OCI-LY3 (cell line): ENCODE measurements at regions not wholly inside any gene's neighbourhood (a gene's known extent, or its start where the extent isn't known, plus 50 kb on each side); places are given as distances from the start of the nearest gene placed in this dataset.

Experiments used
- H2AFZ ChIP-seq: fragments of 200-600, 300-600 bp; shearing (Covaris generic); 2 replicates; pipeline ENCODE4 v1.6.0; 2014; ENCODE audit warnings: antibody characterized with exemption, low read depth, low read length
- H3K27ac ChIP-seq: fragments of 200-600, 300-600 bp; sonication (generic); 2 replicates; pipeline ENCODE4 v1.5.1; 2014; ENCODE audit warnings: mild to moderate bottlenecking, low read length, moderate library complexity, mixed read lengths
- H3K27me3 ChIP-seq: fragments of 200-600, 300-600 bp; sonication (generic); 2 replicates; pipeline ENCODE4 v1.6.1; 2014; ENCODE audit warnings: low read depth, low read length, mixed read lengths
- H3K36me3 ChIP-seq: fragments of 200-600, 300-600 bp; sonication (generic); replicated peaks from 2 replicates; pipeline ENCODE3; 2014; ENCODE audit warnings: low read depth, low read length, mixed read lengths
- H3K4me1 ChIP-seq: fragments of 300-600, 200-600 bp; sonication (generic); 2 replicates; pipeline ENCODE4 v1.6.1; 2014; ENCODE audit warnings: low read length, mixed read lengths
- H3K4me2 ChIP-seq: fragments of 200-600, 300-600 bp; sonication (generic); 2 replicates; pipeline ENCODE4 v1.6.1; 2014; ENCODE audit warnings: low read length, mixed read lengths
- H3K4me3 ChIP-seq: fragments of 300-600, 200-600 bp; sonication (generic); 2 replicates; pipeline ENCODE4 v1.5.1; 2014; ENCODE audit warnings: antibody characterized with exemption, mild to moderate bottlenecking, low read length, moderate library complexity
- H3K79me2 ChIP-seq: fragments of 300-600, 200-600 bp; shearing (Covaris generic); 2 replicates; pipeline ENCODE4 v1.6.1; 2014; ENCODE audit warnings: mild to moderate bottlenecking, low read length, mixed read lengths
- H3K9ac ChIP-seq: fragments of 300-600, 200-600 bp; shearing (Covaris generic); 2 replicates; pipeline ENCODE4 v1.6.0; 2014; ENCODE audit warnings: mild to moderate bottlenecking, low read length, moderate library complexity
- H3K9me3 ChIP-seq: fragments of 200-600, 300-600 bp; shearing (Covaris generic); 2 replicates; pipeline ENCODE4 v1.6.1; 2014; ENCODE audit warnings: low read length, mixed read lengths; ENCODE audit not compliant: insufficient read depth
- H4K20me1 ChIP-seq: fragments of 200-600, 300-600 bp; sonication (generic); 2 replicates; pipeline ENCODE4 v1.6.1; 2016; ENCODE audit warnings: low read length, mixed read lengths; ENCODE audit not compliant: insufficient read depth
- EZH2phosphoT487 ChIP-seq: fragments of 200-600 bp; shearing (Covaris generic); IDR thresholded peaks from 2 replicates; pipeline ENCODE4 v1.6.1; 2018; ENCODE audit warnings: antibody characterized with exemption, mixed run types, low read depth
- TF ChIP-seq, protein P1 (sequence below): fragments of 200-600, 300-600 bp; sonication (generic); IDR thresholded peaks from 2 replicates; pipeline ENCODE4 v1.5.1; 2014; ENCODE audit warnings: antibody characterized with exemption, low read length, low read depth

- no peak overlapping the region for H2AFZ ChIP-seq
- no peaks in the 10 kb centered on the region for H3K27me3 ChIP-seq
- no peak overlapping the region for H3K27ac ChIP-seq
- peaks cover 11% of the 10 kb centered on the region; the same call in 1 of the 2 replicates for H3K4me1 ChIP-seq
- H3K79me2 ChIP-seq = no peaks in the 10 kb centered on the region
- no peaks in the 10 kb centered on the region for H4K20me1 ChIP-seq
- H3K36me3 ChIP-seq = no peaks in the 10 kb centered on the region
- no peak overlapping the region for H3K9ac ChIP-seq
- no peak overlapping the region for H3K4me2 ChIP-seq
- no peak for TF ChIP-seq EZH2phosphoT487
- TF ChIP-seq, protein P1, sequence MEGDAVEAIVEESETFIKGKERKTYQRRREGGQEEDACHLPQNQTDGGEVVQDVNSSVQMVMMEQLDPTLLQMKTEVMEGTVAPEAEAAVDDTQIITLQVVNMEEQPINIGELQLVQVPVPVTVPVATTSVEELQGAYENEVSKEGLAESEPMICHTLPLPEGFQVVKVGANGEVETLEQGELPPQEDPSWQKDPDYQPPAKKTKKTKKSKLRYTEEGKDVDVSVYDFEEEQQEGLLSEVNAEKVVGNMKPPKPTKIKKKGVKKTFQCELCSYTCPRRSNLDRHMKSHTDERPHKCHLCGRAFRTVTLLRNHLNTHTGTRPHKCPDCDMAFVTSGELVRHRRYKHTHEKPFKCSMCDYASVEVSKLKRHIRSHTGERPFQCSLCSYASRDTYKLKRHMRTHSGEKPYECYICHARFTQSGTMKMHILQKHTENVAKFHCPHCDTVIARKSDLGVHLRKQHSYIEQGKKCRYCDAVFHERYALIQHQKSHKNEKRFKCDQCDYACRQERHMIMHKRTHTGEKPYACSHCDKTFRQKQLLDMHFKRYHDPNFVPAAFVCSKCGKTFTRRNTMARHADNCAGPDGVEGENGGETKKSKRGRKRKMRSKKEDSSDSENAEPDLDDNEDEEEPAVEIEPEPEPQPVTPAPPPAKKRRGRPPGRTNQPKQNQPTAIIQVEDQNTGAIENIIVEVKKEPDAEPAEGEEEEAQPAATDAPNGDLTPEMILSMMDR = no peak
- H3K4me3 ChIP-seq = no peak overlapping the region
- no peaks in the 10 kb centered on the region for H3K9me3 ChIP-seq
Observed at GRCh38 chr5:68151812-68152211, 63.7 kb upstream of the PIK3R1 start.

DNA sequence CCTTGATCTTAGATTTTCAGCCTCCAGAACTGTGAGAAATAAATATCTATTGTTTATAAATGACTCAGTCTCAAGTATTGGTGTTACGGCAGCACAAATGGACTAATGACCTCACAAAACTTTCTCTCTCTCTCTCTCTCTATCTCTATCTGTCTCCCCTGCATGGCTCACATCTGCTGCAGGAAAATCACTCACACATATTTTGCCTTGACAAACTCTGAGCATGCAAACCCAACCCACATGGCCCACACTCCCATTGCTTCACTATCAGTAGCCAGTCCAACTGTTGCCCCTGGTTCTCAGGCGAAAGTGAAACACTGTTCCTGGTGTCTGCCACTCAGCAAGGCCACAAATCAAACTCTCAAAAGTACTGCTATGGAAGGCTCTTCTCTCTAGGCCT, 66.4 kb upstream of the PIK3R1 start:
- H3K36me3 ChIP-seq = no peaks in the 10 kb centered on the region
- no peak overlapping the region for H3K9ac ChIP-seq
- H3K27ac ChIP-seq = no peak overlapping the region
- no peaks in the 10 kb centered on the region for H4K20me1 ChIP-seq
- no peaks in the 10 kb centered on the region for H3K79me2 ChIP-seq
- no peak overlapping the region for H3K4me3 ChIP-seq
- H2AFZ ChIP-seq = no peak overlapping the region
- H3K9me3 ChIP-seq = no peaks in the 10 kb centered on the region
- TF ChIP-seq EZH2phosphoT487 = no peak
- TF ChIP-seq, protein P1 = no peak
- H3K27me3 ChIP-seq = no peaks in the 10 kb centered on the region
- no peak overlapping the region for H3K4me2 ChIP-seq
- peaks cover 11% of the 10 kb centered on the region; the same call in 1 of the 2 replicates for H3K4me1 ChIP-seq

- Histone ChIP-seq H2AFZ (no peak overlapping the region), H3K27me3 (no peaks in the 10 kb centered on the region), H3K4me2 (peak overlapping the region; percentile 32), H3K36me3 (no peaks in the 10 kb centered on the region), H3K27ac (no peak overlapping the region), H4K20me1 (no peaks in the 10 kb centered on the region), H3K4me1 (peaks cover 11% of the 10 kb centered on the region; the same call in 1 of the 2 replicates), H3K4me3 (no peak overlapping the region), H3K9ac (no peak overlapping the region), H3K9me3 (no peaks in the 10 kb centered on the region), H3K79me2 (no peaks in the 10 kb centered on the region)
- TF ChIP-seq, protein P1 = no peak
- TF ChIP-seq EZH2phosphoT487 = no peak
Observed at GRCh38 chr5:68148096-68148495, 67.5 kb upstream of the PIK3R1 start.

DNA sequence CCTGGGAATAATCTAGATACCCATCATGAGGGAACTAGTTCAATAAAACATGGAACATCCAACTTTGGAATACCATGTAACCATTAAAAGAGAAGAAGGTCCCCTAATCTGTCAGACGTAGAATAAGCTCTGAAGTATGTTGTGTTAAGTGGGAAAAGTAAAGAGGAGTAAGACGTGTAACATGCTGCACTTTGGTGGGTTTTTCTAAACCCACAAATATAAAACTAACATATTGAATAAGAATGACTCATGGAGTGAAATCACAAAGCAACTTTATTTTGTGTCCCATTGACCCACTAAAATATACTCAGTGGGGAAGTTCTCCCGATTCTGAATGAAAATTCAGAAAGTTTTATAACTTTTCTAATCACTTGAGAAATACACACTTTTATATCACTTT, 67.9 kb upstream of the PIK3R1 start:
- H3K36me3 ChIP-seq = no peaks in the 10 kb centered on the region
- H3K27me3 ChIP-seq = no peaks in the 10 kb centered on the region
- no peak overlapping the region for H3K4me3 ChIP-seq
- H4K20me1 ChIP-seq = no peaks in the 10 kb centered on the region
- no peak overlapping the region for H3K9ac ChIP-seq
- no peaks in the 10 kb centered on the region for H3K79me2 ChIP-seq
- H3K4me1 ChIP-seq = peaks cover 11% of the 10 kb centered on the region; the same call in 1 of the 2 replicates
- TF ChIP-seq, protein P1 = no peak
- TF ChIP-seq EZH2phosphoT487 = no peak
- no peaks in the 10 kb centered on the region for H3K9me3 ChIP-seq
- H3K4me2 ChIP-seq = peak overlapping the region; percentile 32; the same call in 1 of the 2 replicates
- no peak overlapping the region for H3K27ac ChIP-seq
- no peak overlapping the region for H2AFZ ChIP-seq
